ENCODE measurements at regions not wholly inside any gene's neighbourhood (a gene's known extent, or its start where the extent isn't known, plus 50 kb on each side); places are given as distances from the start of the nearest gene placed in this dataset.
"Not testable (repeated sequence)": the region's sequence is repeated elsewhere in the genome, so short reads cannot be mapped to it uniquely, and the experiment has no call there.

DNA sequence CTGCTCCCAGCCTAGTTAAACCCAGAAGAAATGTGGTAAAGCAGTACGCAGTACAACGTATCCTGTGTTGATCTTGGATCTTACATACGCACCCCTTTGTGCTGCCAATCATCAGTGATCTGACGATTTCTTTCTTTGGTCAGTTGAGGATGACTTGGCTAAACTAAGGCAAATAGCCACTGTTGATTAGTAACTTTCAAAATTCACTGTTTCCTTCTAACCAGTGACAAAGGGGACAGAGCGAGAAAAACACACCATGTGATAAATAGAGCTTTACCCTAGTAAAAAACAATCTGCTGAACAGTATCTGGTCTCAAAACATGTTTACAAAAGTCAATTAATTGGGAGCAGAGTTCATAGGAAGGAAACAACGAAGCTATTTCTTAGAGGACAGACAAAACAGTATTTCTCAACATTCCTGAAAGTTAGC is 123.2 kb upstream of the RAB18 start:
- H2AFZ ChIP-seq (ENCODE audit: low read length), result no peak overlapping the region
- no peaks in the 10 kb centered on the region for H3K9me3 ChIP-seq (ENCODE audit: control insufficient read depth, low read depth, low read length)
- peaks cover 3 to 7% of the 10 kb centered on the region in 2 experiments; a peak in 3 of 5 replicates for H3K9me3 Mint-ChIP-seq
- H3K4ac ChIP-seq (ENCODE audit: low read depth, low read length), result no peak overlapping the region
- no peak overlapping the region for H3K27ac Mint-ChIP-seq
- H4K91ac ChIP-seq (ENCODE audit: insufficient read length, low read depth, low read length), result no peak overlapping the region
- H2BK15ac ChIP-seq (ENCODE audit: low read depth, low read length), result no peak overlapping the region
- H3K79me2 ChIP-seq (ENCODE audit: insufficient read depth, low read length), result no peaks in the 10 kb centered on the region
- H3K23ac ChIP-seq (ENCODE audit: insufficient read length, low read depth, low read length), result no peak overlapping the region
- H3K56ac ChIP-seq (ENCODE audit: insufficient read length, low read depth, low read length), result no peak overlapping the region
- no peak overlapping the region for H3K9ac ChIP-seq (ENCODE audit: extremely low read depth, insufficient read length, low read length)
- no peak overlapping the region for H4K8ac ChIP-seq (replicated peaks; ENCODE audit: insufficient read length, low read depth, low read length)
- no peaks in the 10 kb centered on the region for H3K23me2 ChIP-seq (ENCODE audit: insufficient read length, low read depth, low read length, poor library complexity, severe bottlenecking)
- no CpG with 5 or more reads among the region's 6 CpGs for WGBS (ENCODE audit: extremely low coverage, insufficient read length, low lambda C conversion rate)
- H2AK5ac ChIP-seq (ENCODE audit: insufficient read length, low read length), result no peak overlapping the region
- H3K18ac ChIP-seq (ENCODE audit: insufficient read length, low read depth, low read length), result no peak overlapping the region
- H4K20me1 ChIP-seq (ENCODE audit: control insufficient read depth, insufficient read depth, insufficient read length), result no peaks in the 10 kb centered on the region
- TF ChIP-seq CTCF (conservative IDR thresholded peaks at IDR 0.05), result no peak
- no peak overlapping the region for H2BK5ac ChIP-seq (ENCODE audit: insufficient read length, low read length)
- no peak for DNase-seq
- H2BK12ac ChIP-seq (ENCODE audit: insufficient read length, low read depth, low read length), result no peak overlapping the region
- H3K27me3 ChIP-seq (ENCODE audit: insufficient read depth, low read length), result no peaks in the 10 kb centered on the region
- H3K4me1 Mint-ChIP-seq, result no peaks in the 10 kb centered on the region
- no peak overlapping the region for H3K4me3 Mint-ChIP-seq
- no peak overlapping the region for H3T11ph ChIP-seq (ENCODE audit: low read length)
- no peak overlapping the region for H2BK20ac ChIP-seq (ENCODE audit: low read depth, low read length, poor library complexity, severe bottlenecking)
- H3K27me3 Mint-ChIP-seq (ENCODE audit: low read depth), result no peaks in the 10 kb centered on the region; the same call in 1 of the 2 replicates
- no peaks in the 10 kb centered on the region for H3K79me1 ChIP-seq (ENCODE audit: insufficient read depth, low read depth, low read length, poor library complexity, severe bottlenecking)
- no peak overlapping the region for H3K4me2 ChIP-seq (ENCODE audit: insufficient read depth, insufficient read length, low read length)
- no peak overlapping the region for H3K27ac ChIP-seq (ENCODE audit: insufficient read length, low read depth, low read length)
- H4K5ac ChIP-seq (ENCODE audit: insufficient read length, low read depth, low read length), result no peak overlapping the region
- no peak overlapping the region for H3K14ac ChIP-seq (ENCODE audit: insufficient read depth, low read length)
- H3K36me3 Mint-ChIP-seq (ENCODE audit: insufficient read depth in 1 of 3, low read depth in 3 of 3), result no peaks in the 10 kb centered on the region
- no peak overlapping the region for H2BK120ac ChIP-seq (ENCODE audit: low read depth, low read length, poor library complexity, severe bottlenecking)
- no peaks in the 10 kb centered on the region for H3K4me1 ChIP-seq (ENCODE audit: insufficient read depth, low read length)

GRCh38 chr10:27379041-27379440 is 125.1 kb upstream of the RAB18 start:
- H3K4ac ChIP-seq (ENCODE audit: low read depth, low read length); H4K91ac ChIP-seq (ENCODE audit: insufficient read length, low read depth, low read length); H3K56ac ChIP-seq (ENCODE audit: insufficient read length, low read depth, low read length); H3K27me3 ChIP-seq (ENCODE audit: insufficient read depth, low read length); H3K23ac ChIP-seq (ENCODE audit: insufficient read length, low read depth, low read length); H3K79me1 ChIP-seq (ENCODE audit: insufficient read depth, low read depth, low read length, poor library complexity, severe bottlenecking); H3K14ac ChIP-seq (ENCODE audit: insufficient read depth, low read length); H3K9me3 Mint-ChIP-seq; H4K20me1 ChIP-seq (ENCODE audit: control insufficient read depth, insufficient read depth, insufficient read length); H3T11ph ChIP-seq (ENCODE audit: low read length); H3K27me3 Mint-ChIP-seq (ENCODE audit: low read depth); H2BK15ac ChIP-seq (ENCODE audit: low read depth, low read length); DNase-seq; H3K9ac ChIP-seq (ENCODE audit: extremely low read depth, insufficient read length, low read length); H2AK5ac ChIP-seq (ENCODE audit: insufficient read length, low read length); H2BK12ac ChIP-seq (ENCODE audit: insufficient read length, low read depth, low read length); H2BK20ac ChIP-seq (ENCODE audit: low read depth, low read length, poor library complexity, severe bottlenecking); H2BK120ac ChIP-seq (ENCODE audit: low read depth, low read length, poor library complexity, severe bottlenecking); H3K27ac ChIP-seq (ENCODE audit: insufficient read length, low read depth, low read length); H2AFZ ChIP-seq (ENCODE audit: low read length); H3K4me2 ChIP-seq (ENCODE audit: insufficient read depth, insufficient read length, low read length); H4K8ac ChIP-seq (replicated peaks; ENCODE audit: insufficient read length, low read depth, low read length); H3K23me2 ChIP-seq (ENCODE audit: insufficient read length, low read depth, low read length, poor library complexity, severe bottlenecking); H3K4me1 ChIP-seq (ENCODE audit: insufficient read depth, low read length); H3K79me2 ChIP-seq (ENCODE audit: insufficient read depth, low read length); H4K5ac ChIP-seq (ENCODE audit: insufficient read length, low read depth, low read length); H3K9me3 ChIP-seq (ENCODE audit: control insufficient read depth, low read depth, low read length); H3K27ac Mint-ChIP-seq; H3K4me1 Mint-ChIP-seq; H2BK5ac ChIP-seq (ENCODE audit: insufficient read length, low read length); H3K18ac ChIP-seq (ENCODE audit: insufficient read length, low read depth, low read length); H3K4me3 Mint-ChIP-seq; H3K36me3 Mint-ChIP-seq (ENCODE audit: insufficient read depth in 1 of 3, low read depth in 3 of 3): not testable (repeated sequence)
- no CpG with 5 or more reads among the region's 2 CpGs for WGBS (ENCODE audit: extremely low coverage, insufficient read length, low lambda C conversion rate)
